Endothelial cell of umbilical vein (primary cell): ENCODE measurements at regions not wholly inside any gene's neighbourhood (a gene's known extent, or its start where the extent isn't known, plus 50 kb on each side); places are given as distances from the start of the nearest gene placed in this dataset.

Experiments used
- BruUV-seq: library from RNA; stranded (reverse); fragments of 400-500 nt; replicated peaks from 2 replicates; lab custom pipeline; 2021; lab: Mats Ljungman, UMichigan
- CTCF ChIA-PET: fragments of 300-600, 350-600 bp; sonication (Branson Sonifier 250); formaldehyde crosslinking; loops from one replicate; lab custom pipeline; 2021; ENCODE audit warnings: antibody characterized with exemption, inconsistent platforms; lab: Charles Lee
- POLR2A ChIA-PET: fragments of 300-600, 350-600 bp; sonication (Branson Sonifier 250); formaldehyde crosslinking; loops from one replicate; lab custom pipeline; 2021; ENCODE audit warnings: antibody characterized with exemption, inconsistent platforms; lab: Charles Lee
- DNase-seq: peaks from one replicate; pipeline ENCODE4 v3.0.0-alpha.2; 2011; ENCODE audit warnings: low read depth, low spot score
- FAIRE-seq: peaks from 2 replicates; lab custom pipeline; 2011; peaks lifted over from hg19 to GRCh38; lab: Jason Lieb, UNC
- H2AFZ ChIP-seq: 2 replicates; pipeline ENCODE4 v1.6.0; 2012; ENCODE audit warnings: low read depth, low read length, control low read depth, inconsistent platforms
- H3K27ac ChIP-seq: 2 replicates; pipeline ENCODE4 v1.5.1; 2011; ENCODE audit warnings: low read depth, mild to moderate bottlenecking, control low read depth, low read length, moderate library complexity; ENCODE audit not compliant: insufficient read depth
- H3K27me3 ChIP-seq, 2 experiments: 2 replicates each; pipeline versions ENCODE4 v1.6.0 to v1.6.1; 2011; ENCODE audit warnings: low read length in 2 of 2, mixed read lengths in 1 of 2; ENCODE audit not compliant: control insufficient read depth in 2 of 2, insufficient read depth in 2 of 2
- H3K36me3 ChIP-seq, 2 experiments: 2 replicates in 1 of 2; 3 replicates in 1 of 2; pipeline ENCODE4 v1.5.1; 2011; ENCODE audit warnings: low read length in 2 of 2, mild to moderate bottlenecking in 1 of 2, moderate library complexity in 1 of 2; ENCODE audit not compliant: control insufficient read depth in 2 of 2, insufficient read depth in 2 of 2; ENCODE audit errors: extremely low read depth in 1 of 2
- H3K4me1 ChIP-seq: 3 replicates; pipeline ENCODE4 v1.5.1; 2011; ENCODE audit warnings: mild to moderate bottlenecking, low read length; ENCODE audit not compliant: control insufficient read depth, insufficient read depth; ENCODE audit errors: extremely low read depth
- H3K4me2 ChIP-seq: 2 replicates; pipeline ENCODE4 v1.6.1; 2011; ENCODE audit warnings: low read length, control low read depth, mixed read lengths; ENCODE audit not compliant: insufficient read depth
- H3K4me3 ChIP-seq, 3 experiments: fragments of 200-600 bp in 1 of 3; sonication (generic), shearing (Covaris generic) in 1 of 3; replicated peaks in 1 of 3; 2 replicates each; pipeline ENCODE4 v1.5.1; 2011 to 2016; ENCODE audit warnings: control low read depth in 3 of 3, low read length in 3 of 3, mild to moderate bottlenecking in 2 of 3, inconsistent platforms in 1 of 3, low read depth in 1 of 3, moderate library complexity in 1 of 3; ENCODE audit not compliant: insufficient read depth in 1 of 3
- H3K79me2 ChIP-seq: 2 replicates; pipeline ENCODE4 v1.6.0; 2012; ENCODE audit warnings: low read length, inconsistent platforms; ENCODE audit not compliant: control insufficient read depth, insufficient read depth
- H3K9ac ChIP-seq: replicated peaks from 2 replicates; pipeline ENCODE3; 2011; ENCODE audit warnings: low read length, control low read depth; ENCODE audit not compliant: insufficient read depth; ENCODE audit errors: extremely low read depth
- H3K9me1 ChIP-seq: replicated peaks from 3 replicates; pipeline ENCODE4 v1.6.0; 2011; ENCODE audit warnings: mild to moderate bottlenecking, low read length; ENCODE audit not compliant: control insufficient read depth, insufficient read depth; ENCODE audit errors: extremely low read depth
- H3K9me3 ChIP-seq: replicated peaks from 2 replicates; pipeline ENCODE4 v1.5.1; 2012; ENCODE audit warnings: low read length, inconsistent platforms; ENCODE audit not compliant: control insufficient read depth, insufficient read depth
- H4K20me1 ChIP-seq: replicated peaks from 2 replicates; pipeline ENCODE3; 2011; ENCODE audit warnings: mild to moderate bottlenecking, low read length; ENCODE audit not compliant: control insufficient read depth, insufficient read depth; ENCODE audit errors: extremely low read depth
- CTCF ChIP-seq, 2 donors: IDR thresholded peaks; 1 replicate in 1 of 2; 2 replicates in 1 of 2; pipeline ENCODE4 v1.5.1; 2011; ENCODE audit warnings: low read length in 2 of 2, mild to moderate bottlenecking in 2 of 2, moderate library complexity in 2 of 2, control low read depth in 1 of 2, inconsistent platforms in 1 of 2, low read depth in 1 of 2; ENCODE audit not compliant: insufficient read depth in 1 of 2; ENCODE audit errors: extremely low read depth in 1 of 2
- EZH2 ChIP-seq: IDR thresholded peaks from 2 replicates; pipeline ENCODE4 v1.6.1; 2012; ENCODE audit warnings: borderline replicate concordance, low read depth, mild to moderate bottlenecking, moderate library complexity, low read length, inconsistent platforms; ENCODE audit not compliant: severe bottlenecking
- FOS ChIP-seq: IDR thresholded peaks from 2 replicates; pipeline ENCODE4 v1.6.1; 2011; ENCODE audit warnings: mild to moderate bottlenecking, low read length, moderate library complexity, borderline replicate concordance; ENCODE audit not compliant: insufficient read depth
- GATA2 ChIP-seq: IDR thresholded peaks from 2 replicates; pipeline ENCODE4 v1.7.0; 2011; ENCODE audit warnings: low read depth, mild to moderate bottlenecking, moderate library complexity, mixed read lengths, low read length; ENCODE audit not compliant: insufficient read length, insufficient read depth
- JUN ChIP-seq: IDR thresholded peaks from 2 replicates; pipeline ENCODE4 v1.6.1; 2011; ENCODE audit warnings: borderline replicate concordance, low read depth; ENCODE audit not compliant: insufficient read length, insufficient read depth
- MAX ChIP-seq: IDR thresholded peaks from 2 replicates; pipeline ENCODE4 v1.6.1; 2011; ENCODE audit not compliant: insufficient read depth, insufficient read length
- MYC ChIP-seq: IDR thresholded peaks from one replicate; pipeline ENCODE4 v1.6.1; 2011; ENCODE audit warnings: mild to moderate bottlenecking, low read depth, low read length
- POLR2A ChIP-seq: IDR thresholded peaks from 2 replicates; pipeline ENCODE4 v1.6.1; 2012; ENCODE audit warnings: low read depth, mild to moderate bottlenecking, control low read depth, low read length
- POLR2AphosphoS5 ChIP-seq: IDR thresholded peaks from 2 replicates; pipeline ENCODE4 v1.6.1; 2012; ENCODE audit warnings: low read depth, mild to moderate bottlenecking, control low read depth, low read length, moderate library complexity; ENCODE audit not compliant: insufficient read depth
- dilution Hi-C: fragments of 300-500 bp; cut with MboI; formaldehyde crosslinking; loops from one replicate; pipeline ENCODE4 v1.15.0; 2019; ENCODE audit warnings: low sequenced_read_pairs; ENCODE audit not compliant: extremely low pct_ligation_motif_present
- intact Hi-C: fragments of 100-400 bp; cut with micrococcal nuclease; formaldehyde crosslinking; loops from one replicate; pipeline ENCODE4 v1.10.0; 2022

GRCh38 chr11:133705873-133706272, 139.4 kb downstream of the SPATA19 start:
- H4K20me1 ChIP-seq: no peaks in the 10 kb centered on the region
- H3K27me3 ChIP-seq: no peaks in the 10 kb centered on the region
- dilution Hi-C loops: no loop called here
- POLR2A ChIA-PET: no interaction called here
- no peak overlapping the region for H3K4me3 ChIP-seq
- no peak overlapping the region for H3K4me2 ChIP-seq
- no peak overlapping the region for H3K9ac ChIP-seq
- intact Hi-C loops: no loop called here
- H3K9me1 ChIP-seq: no peaks in the 10 kb centered on the region
- H3K9me3 ChIP-seq: peaks cover 2% of the 10 kb centered on the region
- BruUV-seq: no TSS peak
- CTCF ChIA-PET: no interaction called here
- FAIRE-seq (no peak), DNase-seq (no peak)
- no peak overlapping the region for H3K27ac ChIP-seq
- TF ChIP-seq POLR2A (no peak), POLR2AphosphoS5 (no peak), JUN (no peak), FOS (no peak), EZH2 (no peak), MAX (no peak), GATA2 (no peak)
- H3K79me2 ChIP-seq: no peaks in the 10 kb centered on the region
- H3K4me1 ChIP-seq: no peaks in the 10 kb centered on the region
- no peaks in the 10 kb centered on the region for H3K36me3 ChIP-seq
- H2AFZ ChIP-seq: no peak overlapping the region

- POLR2A ChIA-PET: no interaction called here
- no TSS peak for BruUV-seq
- no peak for FAIRE-seq
Measured at GRCh38 chr11:133705074-133705648, 140.2 kb downstream of the SPATA19 start.

More at GRCh38 chr11:133705074-133705648, 140.2 kb downstream of the SPATA19 start:
- no peak for DNase-seq
- Histone ChIP-seq H3K27ac (no peak overlapping the region), H3K4me2 (no peak overlapping the region), H3K9me1 (no peaks in the 10 kb centered on the region), H3K27me3 (no peaks in the 10 kb centered on the region), H3K79me2 (no peaks in the 10 kb centered on the region), H3K4me3 (no peak overlapping the region), H3K9me3 (peaks cover 2% of the 10 kb centered on the region), H3K36me3 (no peaks in the 10 kb centered on the region), H2AFZ (no peak overlapping the region), H3K4me1 (no peaks in the 10 kb centered on the region), H3K9ac (no peak overlapping the region), H4K20me1 (no peaks in the 10 kb centered on the region)
- dilution Hi-C loops: no loop called here
- intact Hi-C loops: no loop called here
- no peak for TF ChIP-seq POLR2AphosphoS5
- TF ChIP-seq POLR2A: no peak
- no peak for TF ChIP-seq GATA2
- no peak for TF ChIP-seq EZH2
- no peak for TF ChIP-seq FOS
- TF ChIP-seq MYC: no peak
- no peak for TF ChIP-seq JUN
- no peak for TF ChIP-seq CTCF (IDR thresholded peaks at IDR 0.05; ENCODE audit: extremely low read depth in 1 of 2, insufficient read depth in 1 of 2, low read depth in 1 of 2, low read length in 2 of 2)
- no peak for TF ChIP-seq MAX
- CTCF ChIA-PET: no interaction called here
